ENCODE measurements at regions not wholly inside any gene's neighbourhood (a gene's known extent, or its start where the extent isn't known, plus 50 kb on each side); places are given as distances from the start of the nearest gene placed in this dataset.

GRCh38 chr13:64446372-64446771, 2783.8 kb downstream of the PCDH9 start:
- H3K27me3 Mint-ChIP-seq (ENCODE audit: low read depth) = no peaks in the 10 kb centered on the region
- H3K56ac ChIP-seq (ENCODE audit: insufficient read length, low read depth, low read length) = no peak overlapping the region
- H3T11ph ChIP-seq (ENCODE audit: low read length) = no peak overlapping the region

More at GRCh38 chr13:64446372-64446771, 2783.8 kb downstream of the PCDH9 start:
- Histone ChIP-seq H3K14ac (ENCODE audit: insufficient read depth, low read length) (no peak overlapping the region), H3K9me3 (ENCODE audit: control insufficient read depth, low read depth, low read length) (no peaks in the 10 kb centered on the region), H3K4ac (ENCODE audit: low read depth, low read length) (no peak overlapping the region), H3K18ac (ENCODE audit: insufficient read length, low read depth, low read length) (no peak overlapping the region), H3K27me3 (ENCODE audit: insufficient read depth, low read length) (no peaks in the 10 kb centered on the region), H2BK20ac (ENCODE audit: low read depth, low read length, poor library complexity, severe bottlenecking) (no peak overlapping the region), H3K4me2 (ENCODE audit: insufficient read depth, insufficient read length, low read length) (no peak overlapping the region), H2BK5ac (ENCODE audit: insufficient read length, low read length) (no peak overlapping the region), H2BK12ac (ENCODE audit: insufficient read length, low read depth, low read length) (no peak overlapping the region), H2AFZ (ENCODE audit: low read length) (no peak overlapping the region), H4K8ac (replicated peaks; ENCODE audit: insufficient read length, low read depth, low read length) (no peak overlapping the region), H3K23ac (ENCODE audit: insufficient read length, low read depth, low read length) (no peak overlapping the region), H2AK5ac (ENCODE audit: insufficient read length, low read length) (no peak overlapping the region), H3K23me2 (ENCODE audit: insufficient read length, low read depth, low read length, poor library complexity, severe bottlenecking) (no peaks in the 10 kb centered on the region), H4K91ac (ENCODE audit: insufficient read length, low read depth, low read length) (no peak overlapping the region), H3K79me1 (ENCODE audit: insufficient read depth, low read depth, low read length, poor library complexity, severe bottlenecking) (no peaks in the 10 kb centered on the region), H4K20me1 (ENCODE audit: control insufficient read depth, insufficient read depth, insufficient read length) (no peaks in the 10 kb centered on the region), H3K9ac (ENCODE audit: extremely low read depth, insufficient read length, low read length) (no peak overlapping the region), H3K79me2 (ENCODE audit: insufficient read depth, low read length) (no peaks in the 10 kb centered on the region), H3K27ac (ENCODE audit: insufficient read length, low read depth, low read length) (no peak overlapping the region), H2BK120ac (ENCODE audit: low read depth, low read length, poor library complexity, severe bottlenecking) (no peak overlapping the region), H3K4me1 (ENCODE audit: insufficient read depth, low read length) (no peaks in the 10 kb centered on the region), H2BK15ac (ENCODE audit: low read depth, low read length) (no peak overlapping the region), H4K5ac (ENCODE audit: insufficient read length, low read depth, low read length) (no peak overlapping the region)
- TF ChIP-seq CTCF (conservative IDR thresholded peaks at IDR 0.05) = peak; percentile 69
- no peaks in the 10 kb centered on the region for H3K36me3 Mint-ChIP-seq (ENCODE audit: insufficient read depth in 1 of 3, low read depth in 3 of 3)
- H3K9me3 Mint-ChIP-seq = no peaks in the 10 kb centered on the region
- no peak overlapping the region for H3K4me3 Mint-ChIP-seq
- no peak overlapping the region for H3K27ac Mint-ChIP-seq
- no CpG with 5 or more reads among the region's 2 CpGs for WGBS (ENCODE audit: extremely low coverage, insufficient read length, low lambda C conversion rate)
- DNase-seq = no peak
- H3K4me1 Mint-ChIP-seq = no peaks in the 10 kb centered on the region
